ENCODE measurements at regions not wholly inside any gene's neighbourhood (a gene's known extent, or its start where the extent isn't known, plus 50 kb on each side); places are given as distances from the start of the nearest gene placed in this dataset.

GRCh38 chr13:87444135-87444534 is 227.0 kb upstream of the SLITRK5 start:
- no peaks in the 10 kb centered on the region for H3K36me3 ChIP-seq
- 29% methylated on average over 2 of the region's 2 CpGs for WGBS
- H3K27ac ChIP-seq, result no peak overlapping the region
- no peaks in the 10 kb centered on the region for H3K4me1 ChIP-seq (replicated peaks)
- no peaks in the 10 kb centered on the region for H3K9me3 ChIP-seq
- intact Hi-C loops (cut with DNase I), result no loop called here
- no peak overlapping the region for H3K4me3 ChIP-seq
- no peak for DNase-seq (ENCODE audit: low spot score)
- H3K27me3 ChIP-seq (replicated peaks; ENCODE audit: insufficient read depth), result no peaks in the 10 kb centered on the region
- no peak for TF ChIP-seq POLR2A (IDR thresholded peaks at IDR 0.05)
- TF ChIP-seq POLR2AphosphoS5 (IDR thresholded peaks at IDR 0.05), result no peak
- no peak for TF ChIP-seq CTCF (IDR thresholded peaks at IDR 0.05)

- TF ChIP-seq POLR2AphosphoS5 (IDR thresholded peaks at IDR 0.05) (no peak), POLR2A (IDR thresholded peaks at IDR 0.05) (no peak), CTCF (IDR thresholded peaks at IDR 0.05) (no peak)
- H3K27me3 ChIP-seq (replicated peaks; ENCODE audit: insufficient read depth), result no peaks in the 10 kb centered on the region
- WGBS, result 93% methylated on average over 2 of the region's 2 CpGs
- no peaks in the 10 kb centered on the region for H3K36me3 ChIP-seq
- H3K9me3 ChIP-seq, result no peaks in the 10 kb centered on the region
- H3K27ac ChIP-seq, result no peak overlapping the region
- no peak for DNase-seq (ENCODE audit: low spot score)
- intact Hi-C loops (cut with DNase I), result no loop called here
- no peaks in the 10 kb centered on the region for H3K4me1 ChIP-seq (replicated peaks)
- H3K4me3 ChIP-seq, result no peak overlapping the region
Observed at GRCh38 chr13:87452281-87452680, 218.9 kb upstream of the SLITRK5 start.

DNA sequence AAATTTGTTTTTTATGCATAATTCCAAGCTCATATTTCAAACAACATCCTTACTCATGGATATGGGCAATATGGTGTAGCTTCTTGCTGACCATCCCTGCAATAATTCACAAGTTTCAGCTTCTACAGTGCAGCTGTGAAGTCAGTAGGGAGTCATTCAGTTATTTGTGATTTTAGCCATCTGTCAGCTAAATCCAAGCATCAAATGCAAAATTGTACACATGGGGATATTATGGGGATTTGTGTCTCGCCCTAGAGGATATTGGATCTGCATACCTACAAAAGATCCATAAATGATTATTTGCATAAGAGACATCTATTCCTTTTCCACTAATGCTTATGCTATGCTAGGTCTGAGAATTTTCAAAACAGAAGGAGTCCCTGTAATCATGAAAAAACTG is 217.9 kb upstream of the SLITRK5 start:
- TF ChIP-seq POLR2AphosphoS5 (IDR thresholded peaks at IDR 0.05), result no peak
- TF ChIP-seq CTCF (IDR thresholded peaks at IDR 0.05), result no peak
- no peak for TF ChIP-seq POLR2A (IDR thresholded peaks at IDR 0.05)
- Histone ChIP-seq H3K27ac (no peak overlapping the region), H3K9me3 (no peaks in the 10 kb centered on the region), H3K36me3 (no peaks in the 10 kb centered on the region), H3K4me1 (replicated peaks) (no peaks in the 10 kb centered on the region), H3K4me3 (no peak overlapping the region), H3K27me3 (replicated peaks; ENCODE audit: insufficient read depth) (no peaks in the 10 kb centered on the region)
- intact Hi-C loops (cut with DNase I), result no loop called here
- WGBS, result 77% methylated on average over 1 of the region's 1 CpG
- no peak for DNase-seq (ENCODE audit: low spot score)

GRCh38 chr13:87459419-87459818 is 211.8 kb upstream of the SLITRK5 start:
- Histone ChIP-seq H3K4me3 (no peak overlapping the region), H3K27me3 (replicated peaks; ENCODE audit: insufficient read depth) (no peaks in the 10 kb centered on the region), H3K36me3 (no peaks in the 10 kb centered on the region), H3K27ac (no peak overlapping the region), H3K9me3 (no peaks in the 10 kb centered on the region), H3K4me1 (replicated peaks) (no peaks in the 10 kb centered on the region)
- intact Hi-C loops (cut with DNase I), result no loop called here
- no peak for TF ChIP-seq POLR2AphosphoS5 (IDR thresholded peaks at IDR 0.05)
- no peak for TF ChIP-seq CTCF (IDR thresholded peaks at IDR 0.05)
- TF ChIP-seq POLR2A (IDR thresholded peaks at IDR 0.05), result no peak
- DNase-seq (ENCODE audit: low spot score), result no peak
- WGBS, result 61% methylated on average over 1 of the region's 1 CpG

DNA sequence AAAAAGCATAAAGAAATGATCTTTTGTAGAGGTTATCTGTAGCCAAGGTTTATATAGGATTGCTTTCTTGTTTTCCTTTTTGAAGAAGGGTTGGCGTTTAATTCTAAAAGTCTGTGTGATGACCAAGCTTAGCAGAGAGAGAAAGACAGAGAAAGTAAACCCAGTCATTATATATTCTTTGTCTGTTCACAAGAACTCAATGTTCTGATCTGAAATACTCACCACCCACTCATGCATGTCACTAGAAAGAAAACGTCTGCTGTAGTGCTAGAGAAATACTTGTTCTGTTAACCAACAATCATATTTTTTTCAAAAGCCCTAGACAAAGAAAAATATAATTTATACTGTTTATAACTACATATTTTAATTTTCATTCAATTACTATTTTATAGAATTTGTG is 173.7 kb upstream of the SLITRK5 start:
- no peak for TF ChIP-seq CTCF (IDR thresholded peaks at IDR 0.05)
- TF ChIP-seq POLR2A (IDR thresholded peaks at IDR 0.05), result no peak
- TF ChIP-seq POLR2AphosphoS5 (IDR thresholded peaks at IDR 0.05), result no peak
- 50% methylated on average over 2 of the region's 2 CpGs for WGBS
- Histone ChIP-seq H3K36me3 (no peaks in the 10 kb centered on the region), H3K27ac (no peak overlapping the region), H3K4me3 (no peak overlapping the region), H3K9me3 (no peaks in the 10 kb centered on the region), H3K27me3 (replicated peaks; ENCODE audit: insufficient read depth) (no peaks in the 10 kb centered on the region), H3K4me1 (replicated peaks) (no peaks in the 10 kb centered on the region)
- no peak for DNase-seq (ENCODE audit: low spot score)
- intact Hi-C loops (cut with DNase I), result no loop called here
